ENCODE measurements at regions not wholly inside any gene's neighbourhood (a gene's known extent, or its start where the extent isn't known, plus 50 kb on each side); places are given as distances from the start of the nearest gene placed in this dataset.

DNA sequence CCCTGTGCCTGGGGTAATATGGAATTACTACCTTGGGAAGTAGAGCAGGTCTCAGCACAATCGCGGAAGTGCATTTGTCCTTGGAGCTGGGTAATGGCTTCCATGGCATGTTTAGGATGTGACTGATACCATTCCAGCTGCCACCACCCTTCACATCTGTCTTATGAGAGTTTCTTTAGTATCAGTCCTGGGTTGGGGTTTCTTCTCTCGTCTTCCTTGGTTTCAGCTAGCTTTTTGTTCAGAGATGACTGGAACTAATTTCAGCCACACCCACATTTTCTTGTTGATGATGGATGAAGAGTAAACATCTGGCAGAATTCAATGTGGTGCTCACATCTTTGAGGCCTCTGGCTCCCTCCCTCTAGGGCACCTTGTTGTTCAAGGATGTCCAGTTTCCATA lies 212.9 kb upstream of the SOX21 start:
- Histone ChIP-seq H4K20me1 (ENCODE audit: control insufficient read depth, insufficient read depth, insufficient read length) (no peaks in the 10 kb centered on the region), H2AK5ac (ENCODE audit: insufficient read length, low read length) (no peak overlapping the region), H3K18ac (ENCODE audit: insufficient read length, low read depth, low read length) (no peak overlapping the region), H2BK20ac (ENCODE audit: low read depth, low read length, poor library complexity, severe bottlenecking) (no peak overlapping the region), H3K79me2 (ENCODE audit: insufficient read depth, low read length) (no peaks in the 10 kb centered on the region), H4K91ac (ENCODE audit: insufficient read length, low read depth, low read length) (no peak overlapping the region), H4K5ac (ENCODE audit: insufficient read length, low read depth, low read length) (no peak overlapping the region), H3K4me2 (ENCODE audit: insufficient read depth, insufficient read length, low read length) (no peak overlapping the region), H3K27ac (ENCODE audit: insufficient read length, low read depth, low read length) (no peak overlapping the region), H2AFZ (ENCODE audit: low read length) (no peak overlapping the region), H4K8ac (replicated peaks; ENCODE audit: insufficient read length, low read depth, low read length) (no peak overlapping the region), H3K56ac (ENCODE audit: insufficient read length, low read depth, low read length) (no peak overlapping the region), H3K4ac (ENCODE audit: low read depth, low read length) (no peak overlapping the region), H2BK5ac (ENCODE audit: insufficient read length, low read length) (no peak overlapping the region), H3K27me3 (ENCODE audit: insufficient read depth, low read length) (no peaks in the 10 kb centered on the region), H2BK12ac (ENCODE audit: insufficient read length, low read depth, low read length) (no peak overlapping the region), H3K23ac (ENCODE audit: insufficient read length, low read depth, low read length) (no peak overlapping the region), H3K14ac (ENCODE audit: insufficient read depth, low read length) (no peak overlapping the region), H3K79me1 (ENCODE audit: insufficient read depth, low read depth, low read length, poor library complexity, severe bottlenecking) (no peaks in the 10 kb centered on the region), H2BK15ac (ENCODE audit: low read depth, low read length) (no peak overlapping the region), H3T11ph (ENCODE audit: low read length) (no peak overlapping the region), H3K4me1 (ENCODE audit: insufficient read depth, low read length) (peaks cover 3% of the 10 kb centered on the region; the same call in 1 of the 2 replicates), H3K9ac (ENCODE audit: extremely low read depth, insufficient read length, low read length) (no peak overlapping the region), H2BK120ac (ENCODE audit: low read depth, low read length, poor library complexity, severe bottlenecking) (no peak overlapping the region), H3K9me3 (ENCODE audit: control insufficient read depth, low read depth, low read length) (no peaks in the 10 kb centered on the region), H3K23me2 (ENCODE audit: insufficient read length, low read depth, low read length, poor library complexity, severe bottlenecking) (no peaks in the 10 kb centered on the region)
- TF ChIP-seq CTCF (conservative IDR thresholded peaks at IDR 0.05): no peak
- Mint-ChIP-seq H3K9me3 (no peaks in the 10 kb centered on the region), H3K36me3 (ENCODE audit: insufficient read depth in 1 of 3, low read depth in 3 of 3) (no peaks in the 10 kb centered on the region), H3K27ac (no peak overlapping the region), H3K27me3 (ENCODE audit: low read depth) (no peaks in the 10 kb centered on the region), H3K4me1 (peaks cover 17% of the 10 kb centered on the region in 2 experiments), H3K4me3 (no peak overlapping the region)
- no peak for DNase-seq
- WGBS (ENCODE audit: extremely low coverage, insufficient read length, low lambda C conversion rate): no CpG with 5 or more reads among the region's 3 CpGs

Measured in H9 (cell line).